ENCODE measurements at regions not wholly inside any gene's neighbourhood (a gene's known extent, or its start where the extent isn't known, plus 50 kb on each side); places are given as distances from the start of the nearest gene placed in this dataset.

- no peaks in the 10 kb centered on the region for H3K79me2 ChIP-seq (ENCODE audit: insufficient read depth, low read depth, low read length)
- BruUV-seq (replicated peaks), result no TSS peak
- H3K4me3 ChIP-seq (ENCODE audit: low read depth, low read length, poor library complexity, severe bottlenecking), result no peak overlapping the region
- no peak overlapping the region for H2AFZ ChIP-seq (ENCODE audit: low read length)
- no peaks in the 10 kb centered on the region for H3K36me3 ChIP-seq (ENCODE audit: insufficient read depth, low read length)
- intact Hi-C loops (cut with micrococcal nuclease; ENCODE audit: unreplicated experiment), result no loop called here
- DNase-seq (ENCODE audit: low spot score), result no peak
- no peaks in the 10 kb centered on the region for H3K9me2 ChIP-seq (ENCODE audit: insufficient read depth, low read length)
- H3K27ac ChIP-seq (ENCODE audit: low read depth, low read length, poor library complexity, severe bottlenecking), result no peak overlapping the region
- no peaks in the 10 kb centered on the region for H3K9me3 ChIP-seq (ENCODE audit: low read length)
- no peak overlapping the region for H3K4me2 ChIP-seq (ENCODE audit: low read length)
- TF ChIP-seq EZH2phosphoT487 (IDR thresholded peaks at IDR 0.05; ENCODE audit: borderline replicate concordance, low read depth, low read length), result no peak
- TF ChIP-seq, protein P1, sequence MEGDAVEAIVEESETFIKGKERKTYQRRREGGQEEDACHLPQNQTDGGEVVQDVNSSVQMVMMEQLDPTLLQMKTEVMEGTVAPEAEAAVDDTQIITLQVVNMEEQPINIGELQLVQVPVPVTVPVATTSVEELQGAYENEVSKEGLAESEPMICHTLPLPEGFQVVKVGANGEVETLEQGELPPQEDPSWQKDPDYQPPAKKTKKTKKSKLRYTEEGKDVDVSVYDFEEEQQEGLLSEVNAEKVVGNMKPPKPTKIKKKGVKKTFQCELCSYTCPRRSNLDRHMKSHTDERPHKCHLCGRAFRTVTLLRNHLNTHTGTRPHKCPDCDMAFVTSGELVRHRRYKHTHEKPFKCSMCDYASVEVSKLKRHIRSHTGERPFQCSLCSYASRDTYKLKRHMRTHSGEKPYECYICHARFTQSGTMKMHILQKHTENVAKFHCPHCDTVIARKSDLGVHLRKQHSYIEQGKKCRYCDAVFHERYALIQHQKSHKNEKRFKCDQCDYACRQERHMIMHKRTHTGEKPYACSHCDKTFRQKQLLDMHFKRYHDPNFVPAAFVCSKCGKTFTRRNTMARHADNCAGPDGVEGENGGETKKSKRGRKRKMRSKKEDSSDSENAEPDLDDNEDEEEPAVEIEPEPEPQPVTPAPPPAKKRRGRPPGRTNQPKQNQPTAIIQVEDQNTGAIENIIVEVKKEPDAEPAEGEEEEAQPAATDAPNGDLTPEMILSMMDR (conservative IDR thresholded peaks at IDR 0.05; ENCODE audit: low read length), result no peak
- ChIA-PET CTCF (ENCODE audit: unreplicated experiment) (no interaction called here), POLR2A (interaction anchor here (1.8 kb wide), 1 partner anchor 10 kb away, joined by 4 read pairs; no protein-coding TSS in a partner anchor)
- H4K20me1 ChIP-seq (ENCODE audit: insufficient read depth, low read length), result no peaks in the 10 kb centered on the region
- H3K4me1 ChIP-seq (ENCODE audit: insufficient read depth, low read length, poor library complexity, severe bottlenecking), result peaks cover 4% of the 10 kb centered on the region
These were observed 413.9 kb downstream of the GADD45G start for GRCh38 chr9:90018688-90019087.

DNA sequence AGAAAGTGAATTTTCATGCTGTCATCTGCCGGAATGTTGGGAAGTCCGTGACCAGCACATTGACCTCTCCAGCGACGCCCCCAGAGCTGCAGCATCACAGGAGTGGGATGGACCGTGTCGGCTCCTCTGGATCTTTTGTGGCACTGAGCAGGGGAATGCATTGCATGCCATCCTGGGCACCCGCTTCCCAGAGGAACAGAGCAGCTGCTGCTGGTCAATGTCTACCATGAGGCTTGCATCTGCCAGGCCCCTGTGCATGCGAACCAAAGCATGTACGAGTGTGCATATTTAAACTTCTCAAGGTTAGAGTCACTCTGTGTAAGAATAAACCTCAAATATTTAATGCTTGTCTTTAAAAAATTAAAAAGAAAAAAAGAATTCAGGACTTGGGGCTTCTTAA is 414.8 kb downstream of the GADD45G start:
- no peak overlapping the region for H3K4me2 ChIP-seq (ENCODE audit: low read length)
- H3K4me3 ChIP-seq (ENCODE audit: low read depth, low read length, poor library complexity, severe bottlenecking), result no peak overlapping the region
- POLR2A ChIA-PET, result no interaction called here
- intact Hi-C loops (cut with micrococcal nuclease; ENCODE audit: unreplicated experiment), result no loop called here
- no peaks in the 10 kb centered on the region for H4K20me1 ChIP-seq (ENCODE audit: insufficient read depth, low read length)
- H3K9me3 ChIP-seq (ENCODE audit: low read length), result no peaks in the 10 kb centered on the region
- H3K36me3 ChIP-seq (ENCODE audit: insufficient read depth, low read length), result no peaks in the 10 kb centered on the region
- BruUV-seq (replicated peaks), result no TSS peak
- peaks cover 14% of the 10 kb centered on the region for H3K4me1 ChIP-seq (ENCODE audit: insufficient read depth, low read length, poor library complexity, severe bottlenecking)
- TF ChIP-seq EZH2phosphoT487 (IDR thresholded peaks at IDR 0.05; ENCODE audit: borderline replicate concordance, low read depth, low read length), result no peak
- TF ChIP-seq, protein P1 (conservative IDR thresholded peaks at IDR 0.05; ENCODE audit: low read length), result no peak
- DNase-seq (ENCODE audit: low spot score), result no peak
- no peaks in the 10 kb centered on the region for H3K9me2 ChIP-seq (ENCODE audit: insufficient read depth, low read length)
- H2AFZ ChIP-seq (ENCODE audit: low read length), result no peak overlapping the region
- H3K27ac ChIP-seq (ENCODE audit: low read depth, low read length, poor library complexity, severe bottlenecking), result no peak overlapping the region
- CTCF ChIA-PET (ENCODE audit: unreplicated experiment), result no interaction called here
- no peaks in the 10 kb centered on the region for H3K79me2 ChIP-seq (ENCODE audit: insufficient read depth, low read depth, low read length)

GRCh38 chr9:90020276-90020871 is 415.6 kb downstream of the GADD45G start:
- H3K27ac ChIP-seq (ENCODE audit: low read depth, low read length, poor library complexity, severe bottlenecking), result no peak overlapping the region
- H3K4me2 ChIP-seq (ENCODE audit: low read length), result no peak overlapping the region
- ChIA-PET CTCF (ENCODE audit: unreplicated experiment) (no interaction called here), POLR2A (interaction anchor here (0.6 kb wide), 1 partner anchor 221 kb away, joined by 3 read pairs; no protein-coding TSS in a partner anchor)
- no peaks in the 10 kb centered on the region for H4K20me1 ChIP-seq (ENCODE audit: insufficient read depth, low read length)
- no peaks in the 10 kb centered on the region for H3K9me3 ChIP-seq (ENCODE audit: low read length)
- no peak overlapping the region for H3K4me3 ChIP-seq (ENCODE audit: low read depth, low read length, poor library complexity, severe bottlenecking)
- no peaks in the 10 kb centered on the region for H3K79me2 ChIP-seq (ENCODE audit: insufficient read depth, low read depth, low read length)
- no peak for DNase-seq (ENCODE audit: low spot score)
- H2AFZ ChIP-seq (ENCODE audit: low read length), result no peak overlapping the region
- peaks cover 21% of the 10 kb centered on the region for H3K4me1 ChIP-seq (ENCODE audit: insufficient read depth, low read length, poor library complexity, severe bottlenecking)
- TF ChIP-seq, protein P1 (conservative IDR thresholded peaks at IDR 0.05; ENCODE audit: low read length), result no peak
- TF ChIP-seq EZH2phosphoT487 (IDR thresholded peaks at IDR 0.05; ENCODE audit: borderline replicate concordance, low read depth, low read length), result no peak
- H3K36me3 ChIP-seq (ENCODE audit: insufficient read depth, low read length), result no peaks in the 10 kb centered on the region
- BruUV-seq (replicated peaks), result no TSS peak
- intact Hi-C loops (cut with micrococcal nuclease; ENCODE audit: unreplicated experiment), result no loop called here
- no peaks in the 10 kb centered on the region for H3K9me2 ChIP-seq (ENCODE audit: insufficient read depth, low read length)

Measured in OCI-LY7 (cell line).